Neuronal stem cell (in vitro differentiated cells): ENCODE measurements at regions not wholly inside any gene's neighbourhood (a gene's known extent, or its start where the extent isn't known, plus 50 kb on each side); places are given as distances from the start of the nearest gene placed in this dataset.
A peak's percentile ranks its signal among the peaks of the same experiment; 100 is the strongest.

Source experiments
- DNase-seq: peaks from one replicate; pipeline ENCODE4 v3.0.0-alpha.2; 2013; ENCODE audit warnings: low spot score
- H2AFZ ChIP-seq: one replicate; pipeline ENCODE4 v1.6.1; 2013; ENCODE audit warnings: mild to moderate bottlenecking, low read length, inconsistent platforms
- H2AK5ac ChIP-seq: 2 replicates; pipeline ENCODE4 v1.6.1; 2013; ENCODE audit warnings: low read depth, mild to moderate bottlenecking, inconsistent platforms, low read length, moderate library complexity, mixed read lengths
- H2BK120ac ChIP-seq: 2 replicates; pipeline ENCODE4 v1.6.1; 2013; ENCODE audit warnings: low read depth, mild to moderate bottlenecking, inconsistent platforms, low read length, moderate library complexity, mixed read lengths
- H2BK12ac ChIP-seq: one replicate; pipeline ENCODE4 v1.6.1; 2013; ENCODE audit warnings: low read length, inconsistent platforms
- H2BK15ac ChIP-seq: 2 replicates; pipeline ENCODE4 v1.6.1; 2013; ENCODE audit warnings: mild to moderate bottlenecking, low read length, inconsistent platforms, mixed read lengths
- H2BK5ac ChIP-seq: one replicate; pipeline ENCODE4 v1.6.1; 2013; ENCODE audit warnings: inconsistent platforms, mild to moderate bottlenecking, low read length, moderate library complexity
- H3K14ac ChIP-seq: one replicate; pipeline ENCODE4 v1.6.1; 2013; ENCODE audit warnings: low read length, inconsistent platforms
- H3K18ac ChIP-seq: 2 replicates; pipeline ENCODE4 v1.6.1; 2013; ENCODE audit warnings: low read length, inconsistent platforms
- H3K23ac ChIP-seq: 2 replicates; pipeline ENCODE4 v1.6.1; 2013; ENCODE audit warnings: low read depth, mild to moderate bottlenecking, mixed read lengths, low read length, inconsistent platforms; ENCODE audit not compliant: poor library complexity
- H3K27ac ChIP-seq: replicated peaks from 3 replicates; pipeline ENCODE4 v1.5.1; 2013; ENCODE audit warnings: low read length, inconsistent platforms
- H3K27me3 ChIP-seq, 3 experiments: 2 replicates each; pipeline ENCODE4 v1.6.1; 2013; ENCODE audit warnings: low read length in 3 of 3, mild to moderate bottlenecking in 2 of 3, inconsistent platforms in 1 of 3, low read depth in 1 of 3, mixed read lengths in 1 of 3, moderate library complexity in 1 of 3; ENCODE audit not compliant: control insufficient read depth in 3 of 3, insufficient read depth in 3 of 3
- H3K36me3 ChIP-seq, 2 donors: replicated peaks in 1 of 2; 2 replicates each; pipeline ENCODE4 v1.6.1; 2013; ENCODE audit warnings: low read length in 2 of 2; ENCODE audit not compliant: control insufficient read depth in 2 of 2, insufficient read depth in 2 of 2
- H3K4ac ChIP-seq: 2 replicates; pipeline ENCODE4 v1.6.1; 2013; ENCODE audit warnings: inconsistent platforms, mild to moderate bottlenecking, low read length, moderate library complexity
- H3K4me1 ChIP-seq, 2 donors: 1 replicate in 1 of 2; 2 replicates in 1 of 2; pipeline ENCODE4 v1.6.1; 2013; ENCODE audit warnings: low read length in 2 of 2, low read depth in 1 of 2; ENCODE audit not compliant: control insufficient read depth in 2 of 2, insufficient read depth in 1 of 2
- H3K4me2 ChIP-seq: one replicate; pipeline ENCODE4 v1.6.1; 2013; ENCODE audit warnings: mild to moderate bottlenecking, low read length, inconsistent platforms; ENCODE audit not compliant: insufficient read depth, poor library complexity, severe bottlenecking
- H3K4me3 ChIP-seq, 2 donors: 2 replicates each; pipeline ENCODE4 v1.5.1; 2013; ENCODE audit warnings: low read length in 2 of 2, mild to moderate bottlenecking in 2 of 2, inconsistent platforms in 1 of 2, moderate library complexity in 1 of 2
- H3K79me1 ChIP-seq: one replicate; pipeline ENCODE4 v1.6.1; 2013; ENCODE audit warnings: low read depth, mild to moderate bottlenecking, inconsistent platforms, low read length, moderate library complexity
- H3K9ac ChIP-seq: one replicate; pipeline ENCODE4 v1.6.1; 2013; ENCODE audit warnings: mild to moderate bottlenecking, low read depth, low read length, inconsistent platforms; ENCODE audit not compliant: poor library complexity
- H3K9me3 ChIP-seq, 2 donors: replicated peaks in 1 of 2; 2 replicates each; pipeline versions ENCODE3 to v1.6.1; 2013; ENCODE audit warnings: low read length in 2 of 2, mild to moderate bottlenecking in 2 of 2, inconsistent platforms in 1 of 2, low read depth in 1 of 2, mixed read lengths in 1 of 2, moderate library complexity in 1 of 2; ENCODE audit not compliant: control insufficient read depth in 2 of 2, insufficient read depth in 1 of 2
- H4K8ac ChIP-seq: one replicate; pipeline ENCODE4 v1.6.1; 2013; ENCODE audit warnings: low read depth, mild to moderate bottlenecking, inconsistent platforms, low read length, moderate library complexity
- H4K91ac ChIP-seq: one replicate; pipeline ENCODE4 v1.6.1; 2013; ENCODE audit warnings: low read length, low read depth, mild to moderate bottlenecking, inconsistent platforms; ENCODE audit not compliant: poor library complexity
- WGBS, 2 donors: extraction: QIAGEN DNeasy Blood & Tissue Kit; methylation state at CpG; one replicate each; pipeline ENCODE4 v1.1.7; 2013; ENCODE audit warnings: missing lambda C conversion rate in 2 of 2, mixed read lengths in 1 of 2; ENCODE audit not compliant: insufficient read length in 2 of 2, insufficient replicate concordance in 1 of 2; ENCODE audit errors: extremely low coverage in 2 of 2; 5-methylcytosine and 5-hydroxymethylcytosine counted together

DNA sequence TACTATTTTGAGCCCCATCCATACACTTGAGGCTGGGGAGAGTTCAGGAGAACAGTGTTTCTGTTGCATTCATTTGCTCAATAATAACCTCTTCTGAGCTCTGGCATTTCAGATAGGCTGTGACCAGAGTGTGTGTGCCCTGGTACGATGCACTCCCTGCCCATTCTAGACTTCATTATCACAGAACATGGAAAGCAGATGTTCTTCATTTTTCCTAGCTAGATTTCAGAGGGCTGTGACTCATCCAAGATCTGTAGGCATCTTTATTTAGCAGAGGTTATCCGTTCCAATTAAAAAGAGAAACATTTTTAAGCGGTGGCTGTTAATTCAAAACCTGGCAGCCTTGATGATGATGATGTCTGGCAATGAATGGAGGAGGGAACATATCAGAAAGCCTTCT is 228.8 kb upstream of the EEF2KMT start:
- Histone ChIP-seq H3K4me1 (peaks cover 0 to 6% of the 10 kb centered on the region in 2 donors), H3K14ac (no peak overlapping the region), H2BK15ac (no peak overlapping the region), H2AFZ (no peak overlapping the region), H3K18ac (no peak overlapping the region), H3K27me3 (no peaks in the 10 kb centered on the region), H3K4ac (no peak overlapping the region), H3K9ac (no peak overlapping the region), H4K8ac (no peak overlapping the region), H4K91ac (no peak overlapping the region), H3K36me3 (no peaks in the 10 kb centered on the region), H2AK5ac (no peak overlapping the region), H3K4me2 (no peak overlapping the region), H2BK12ac (no peak overlapping the region), H3K9me3 (peaks cover 0 to 3% of the 10 kb centered on the region in 2 donors), H3K4me3 (no peak overlapping the region), H2BK120ac (no peak overlapping the region), H3K23ac (no peak overlapping the region), H2BK5ac (no peak overlapping the region), H3K27ac (no peak overlapping the region), H3K79me1 (no peaks in the 10 kb centered on the region)
- whole genome bisulfite sequencing, 2 donors, result no CpG with 5 or more reads among the region's 3 CpGs
- DNase-seq, result no peak

DNA sequence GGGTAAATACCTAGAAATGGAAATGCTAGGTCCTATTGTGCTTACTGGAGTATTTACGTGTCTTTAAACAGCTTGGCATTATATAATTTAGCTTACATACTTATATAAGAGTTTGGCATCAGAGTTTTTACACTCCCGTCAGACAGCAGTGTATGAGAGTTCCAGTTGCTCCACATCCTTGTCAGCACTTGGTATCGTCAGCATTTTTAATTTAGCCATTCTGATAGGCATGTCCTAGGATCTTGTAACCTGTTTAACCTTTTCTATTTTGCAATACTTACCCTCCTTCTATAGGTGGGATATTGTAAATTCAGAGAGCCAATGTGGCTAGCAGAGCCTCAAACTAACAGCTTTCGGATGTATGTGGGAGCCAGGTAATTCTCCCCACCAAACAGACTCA is 228.3 kb upstream of the EEF2KMT start:
- H3K9me3 ChIP-seq, result peaks cover 0 to 1% of the 10 kb centered on the region in 2 donors
- H3K4me1 ChIP-seq, result peaks cover 0 to 6% of the 10 kb centered on the region in 2 donors
- H2AK5ac ChIP-seq, result no peak overlapping the region
- no peak overlapping the region for H3K4me2 ChIP-seq
- no peak overlapping the region for H3K4ac ChIP-seq
- H3K14ac ChIP-seq, result no peak overlapping the region
- H3K79me1 ChIP-seq, result no peaks in the 10 kb centered on the region
- H2AFZ ChIP-seq, result no peak overlapping the region
- H2BK120ac ChIP-seq, result no peak overlapping the region
- H3K4me3 ChIP-seq, result no peak overlapping the region
- H2BK15ac ChIP-seq, result no peak overlapping the region
- H3K23ac ChIP-seq, result no peak overlapping the region
- no peak for DNase-seq
- no peak overlapping the region for H2BK12ac ChIP-seq
- no peak overlapping the region for H3K9ac ChIP-seq
- no peak overlapping the region for H2BK5ac ChIP-seq
- WGBS, 2 donors, result no CpG with 5 or more reads among the region's 4 CpGs
- H4K8ac ChIP-seq, result no peak overlapping the region
- no peak overlapping the region for H3K18ac ChIP-seq
- H3K36me3 ChIP-seq, result no peaks in the 10 kb centered on the region
- H4K91ac ChIP-seq, result no peak overlapping the region
- H3K27me3 ChIP-seq, result no peaks in the 10 kb centered on the region
- no peak overlapping the region for H3K27ac ChIP-seq

DNA sequence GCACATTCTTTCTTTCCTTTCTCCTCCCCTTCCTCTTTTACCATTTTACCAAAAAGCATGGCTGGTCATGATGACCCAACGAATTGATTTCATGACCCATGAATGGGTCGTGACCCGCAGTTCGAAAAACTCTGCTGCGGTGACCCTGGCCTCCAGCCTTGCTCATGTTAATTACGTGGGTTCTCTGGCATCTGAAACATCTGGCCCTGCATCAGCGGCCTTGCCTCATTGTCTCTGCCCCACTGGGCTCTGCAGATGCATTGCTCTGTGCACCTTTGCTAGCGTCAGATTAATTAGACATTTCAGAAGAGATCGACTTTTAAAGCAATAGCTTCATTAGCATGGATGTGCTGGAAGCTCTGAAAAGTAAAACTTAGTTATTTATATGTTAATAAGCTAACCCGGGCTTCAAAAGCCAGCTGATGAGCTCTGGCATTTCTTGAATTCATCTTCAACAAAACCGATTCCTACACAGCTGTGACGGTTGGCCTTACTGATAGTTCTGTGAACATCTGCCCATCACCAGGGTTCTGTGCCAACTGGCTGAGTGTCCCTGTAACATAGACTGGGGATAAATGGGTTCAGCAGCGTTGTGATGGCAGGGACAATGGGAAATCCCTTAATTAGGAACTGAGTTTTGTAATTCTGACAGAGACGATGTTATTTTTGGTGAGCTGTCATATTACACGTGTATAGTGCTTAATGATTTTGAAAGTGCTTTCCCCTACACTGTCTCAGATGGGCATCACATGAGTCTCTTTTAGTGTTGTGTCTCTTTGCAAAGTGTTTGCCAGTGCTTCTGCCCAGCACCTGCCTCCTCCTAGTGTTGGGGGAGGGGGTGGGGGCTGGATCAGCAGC is 225.9 kb upstream of the EEF2KMT start:
- Histone ChIP-seq H3K4ac (no peak overlapping the region), H3K27me3 (no peaks in the 10 kb centered on the region), H2AK5ac (no peak overlapping the region), H3K23ac (no peak overlapping the region), H3K18ac (no peak overlapping the region), H3K36me3 (no peaks in the 10 kb centered on the region), H3K9ac (no peak overlapping the region), H3K79me1 (no peaks in the 10 kb centered on the region), H2BK12ac (no peak overlapping the region), H3K27ac (no peak overlapping the region), H3K4me3 (no peak overlapping the region), H3K9me3 (no peaks in the 10 kb centered on the region), H4K8ac (no peak overlapping the region), H2AFZ (no peak overlapping the region), H2BK15ac (no peak overlapping the region), H2BK120ac (no peak overlapping the region), H4K91ac (no peak overlapping the region), H2BK5ac (no peak overlapping the region), H3K4me2 (no peak overlapping the region), H3K14ac (no peak overlapping the region), H3K4me1 (peaks cover 0 to 6% of the 10 kb centered on the region in 2 donors)
- peak; percentile 24 for DNase-seq
- no CpG with 5 or more reads among the region's 15 CpGs for WGBS, 2 donors

DNA sequence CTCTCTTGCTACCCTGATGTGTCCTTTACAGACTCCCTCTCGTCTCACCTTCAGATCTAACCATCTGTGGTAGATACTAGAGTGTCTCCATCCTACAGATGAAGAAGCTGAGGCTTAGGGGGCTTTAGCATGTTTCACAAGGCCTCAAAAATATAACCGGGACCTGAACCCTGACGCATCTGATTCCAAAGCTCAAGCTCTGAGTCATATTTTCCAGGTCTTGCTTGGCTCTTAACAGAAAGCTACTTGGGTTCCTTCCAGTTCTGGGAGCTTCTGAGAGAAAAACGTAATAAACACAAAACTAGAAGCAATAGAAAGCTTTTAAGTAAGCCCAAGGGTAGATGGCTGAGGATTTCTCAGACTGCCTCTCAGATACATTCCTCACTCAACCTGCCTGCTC is 224.3 kb upstream of the EEF2KMT start:
- no CpG with 5 or more reads among the region's 4 CpGs for WGBS, 2 donors
- no peak overlapping the region for H3K27ac ChIP-seq
- H3K4me2 ChIP-seq, result no peak overlapping the region
- H3K18ac ChIP-seq, result no peak overlapping the region
- no peak for DNase-seq
- H2BK15ac ChIP-seq, result no peak overlapping the region
- H2AK5ac ChIP-seq, result no peak overlapping the region
- H2BK5ac ChIP-seq, result no peak overlapping the region
- H3K4ac ChIP-seq, result no peak overlapping the region
- H2BK12ac ChIP-seq, result no peak overlapping the region
- no peaks in the 10 kb centered on the region for H3K36me3 ChIP-seq
- no peak overlapping the region for H3K4me3 ChIP-seq
- no peak overlapping the region for H3K23ac ChIP-seq
- no peak overlapping the region for H2BK120ac ChIP-seq
- H4K8ac ChIP-seq, result no peak overlapping the region
- H4K91ac ChIP-seq, result no peak overlapping the region
- H3K4me1 ChIP-seq, result peaks cover 0 to 6% of the 10 kb centered on the region in 2 donors
- H3K14ac ChIP-seq, result no peak overlapping the region
- H3K9me3 ChIP-seq, result no peaks in the 10 kb centered on the region
- no peaks in the 10 kb centered on the region for H3K27me3 ChIP-seq
- H2AFZ ChIP-seq, result no peak overlapping the region
- H3K79me1 ChIP-seq, result no peaks in the 10 kb centered on the region
- no peak overlapping the region for H3K9ac ChIP-seq
